ENCODE measurements at regions not wholly inside any gene's neighbourhood (a gene's known extent, or its start where the extent isn't known, plus 50 kb on each side); places are given as distances from the start of the nearest gene placed in this dataset.

GRCh38 chr13:85525411-85525810 lies 273.8 kb downstream of the SLITRK6 start:
- no peak for TF ChIP-seq CTCF (IDR thresholded peaks at IDR 0.05)
- no peak for TF ChIP-seq POLR2A (IDR thresholded peaks at IDR 0.05)

All from esophagus squamous epithelium (tissue), 4 donors.